KMS-11 (cell line): ENCODE measurements at regions not wholly inside any gene's neighbourhood (a gene's known extent, or its start where the extent isn't known, plus 50 kb on each side); places are given as distances from the start of the nearest gene placed in this dataset.

Experiments used
- H2AFZ ChIP-seq: fragments of 200-600 bp; sonication (generic); 2 replicates; pipeline ENCODE4 v1.6.1; 2016; ENCODE audit warnings: antibody characterized with exemption, mixed run types, low read depth
- H3K27ac ChIP-seq: fragments of 200-600 bp; sonication (generic); 2 replicates; pipeline ENCODE4 v1.6.1; 2016; ENCODE audit warnings: mild to moderate bottlenecking, mixed run types
- H3K27me3 ChIP-seq: fragments of 200-600 bp; sonication (generic); 2 replicates; pipeline ENCODE4 v1.6.1; 2017; ENCODE audit warnings: mild to moderate bottlenecking, low read depth, mixed run types, moderate library complexity; ENCODE audit not compliant: insufficient read depth
- H3K36me3 ChIP-seq: fragments of 200-600 bp; sonication (generic); 2 replicates; pipeline ENCODE4 v1.6.1; 2017; ENCODE audit warnings: mild to moderate bottlenecking, mixed run types; ENCODE audit not compliant: insufficient read depth
- H3K4me1 ChIP-seq: fragments of 200-600 bp; sonication (generic); 2 replicates; pipeline ENCODE4 v1.6.1; 2016; ENCODE audit warnings: mild to moderate bottlenecking, low read depth, mixed run types; ENCODE audit not compliant: poor library complexity, severe bottlenecking
- H3K4me2 ChIP-seq: fragments of 200-600 bp; sonication (generic); 2 replicates; pipeline ENCODE4 v1.7.0; 2016; ENCODE audit warnings: mild to moderate bottlenecking, mixed run types
- H3K4me3 ChIP-seq: fragments of 200-600 bp; sonication (generic); IDR thresholded peaks from 2 replicates; pipeline ENCODE4 v1.6.1; 2017; ENCODE audit warnings: low read depth, low read length, mixed read lengths; ENCODE audit not compliant: insufficient read depth
- H3K79me2 ChIP-seq: fragments of 200-600 bp; sonication (generic); 2 replicates; pipeline ENCODE4 v1.6.1; 2016; ENCODE audit warnings: low read depth, mixed run types; ENCODE audit not compliant: insufficient read depth
- H3K9ac ChIP-seq: fragments of 200-600 bp; sonication (generic); 2 replicates; pipeline ENCODE4 v1.6.1; 2016; ENCODE audit warnings: mild to moderate bottlenecking, mixed run types
- H4K20me1 ChIP-seq: fragments of 200-600 bp; sonication (generic); 2 replicates; pipeline ENCODE4 v1.6.1; 2016; ENCODE audit warnings: mild to moderate bottlenecking, mixed run types; ENCODE audit not compliant: insufficient read depth
- TF ChIP-seq, protein P1 (sequence below): fragments of 200-600 bp; sonication (generic); conservative IDR thresholded peaks from 2 replicates; pipeline ENCODE4 v1.6.1; 2017; ENCODE audit warnings: low read depth, mild to moderate bottlenecking, antibody characterized with exemption, low read length, moderate library complexity, mixed read lengths

DNA sequence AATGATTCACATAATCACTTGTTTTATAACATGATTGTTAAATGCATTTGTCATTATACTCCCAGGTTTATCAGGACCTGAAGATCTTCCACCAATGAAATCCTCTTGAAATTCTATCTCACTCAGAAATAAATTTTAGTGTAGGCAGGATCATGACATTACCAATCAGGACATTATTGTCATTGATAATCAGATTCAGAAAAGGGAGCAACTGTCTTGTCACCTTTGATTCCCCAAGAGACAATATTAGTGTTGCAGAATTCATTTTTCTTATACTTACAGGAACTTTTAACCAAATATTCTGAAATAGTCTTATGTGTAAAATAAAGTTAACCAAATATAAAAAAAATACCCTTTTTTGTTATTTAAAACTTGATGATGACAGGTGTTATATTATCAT is 1892.5 kb upstream of the ADGRL3 start:
- Histone ChIP-seq H3K4me3 (no peak overlapping the region), H3K79me2 (no peaks in the 10 kb centered on the region), H4K20me1 (no peaks in the 10 kb centered on the region), H3K27me3 (no peaks in the 10 kb centered on the region), H3K36me3 (no peaks in the 10 kb centered on the region), H3K4me1 (no peaks in the 10 kb centered on the region), H3K4me2 (no peak overlapping the region), H3K9ac (no peak overlapping the region), H2AFZ (no peak overlapping the region), H3K27ac (no peak overlapping the region)
- TF ChIP-seq, protein P1, sequence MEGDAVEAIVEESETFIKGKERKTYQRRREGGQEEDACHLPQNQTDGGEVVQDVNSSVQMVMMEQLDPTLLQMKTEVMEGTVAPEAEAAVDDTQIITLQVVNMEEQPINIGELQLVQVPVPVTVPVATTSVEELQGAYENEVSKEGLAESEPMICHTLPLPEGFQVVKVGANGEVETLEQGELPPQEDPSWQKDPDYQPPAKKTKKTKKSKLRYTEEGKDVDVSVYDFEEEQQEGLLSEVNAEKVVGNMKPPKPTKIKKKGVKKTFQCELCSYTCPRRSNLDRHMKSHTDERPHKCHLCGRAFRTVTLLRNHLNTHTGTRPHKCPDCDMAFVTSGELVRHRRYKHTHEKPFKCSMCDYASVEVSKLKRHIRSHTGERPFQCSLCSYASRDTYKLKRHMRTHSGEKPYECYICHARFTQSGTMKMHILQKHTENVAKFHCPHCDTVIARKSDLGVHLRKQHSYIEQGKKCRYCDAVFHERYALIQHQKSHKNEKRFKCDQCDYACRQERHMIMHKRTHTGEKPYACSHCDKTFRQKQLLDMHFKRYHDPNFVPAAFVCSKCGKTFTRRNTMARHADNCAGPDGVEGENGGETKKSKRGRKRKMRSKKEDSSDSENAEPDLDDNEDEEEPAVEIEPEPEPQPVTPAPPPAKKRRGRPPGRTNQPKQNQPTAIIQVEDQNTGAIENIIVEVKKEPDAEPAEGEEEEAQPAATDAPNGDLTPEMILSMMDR = no peak

DNA sequence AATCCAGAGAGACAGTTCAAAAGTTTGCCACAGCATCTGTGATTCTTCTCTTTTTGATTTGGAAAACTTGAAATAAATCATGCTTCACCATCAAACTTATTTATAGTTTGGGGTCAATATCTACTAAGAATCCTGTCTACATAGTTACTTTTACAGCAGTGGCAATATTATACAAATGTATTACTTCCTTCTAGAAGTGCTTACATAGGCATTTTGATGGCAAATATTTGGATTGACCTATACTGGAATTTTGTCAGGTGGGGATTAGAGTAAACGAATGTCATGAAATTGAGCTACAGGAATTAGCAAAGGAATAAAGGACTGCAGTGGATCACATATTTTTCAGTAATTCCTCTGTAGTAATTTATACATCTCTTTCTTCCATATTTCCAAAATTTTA is 1885.5 kb upstream of the ADGRL3 start:
- H3K27ac ChIP-seq = no peak overlapping the region
- no peak overlapping the region for H2AFZ ChIP-seq
- H4K20me1 ChIP-seq = no peaks in the 10 kb centered on the region
- no peaks in the 10 kb centered on the region for H3K36me3 ChIP-seq
- no peaks in the 10 kb centered on the region for H3K79me2 ChIP-seq
- TF ChIP-seq, protein P1 = no peak
- no peak overlapping the region for H3K4me3 ChIP-seq
- no peak overlapping the region for H3K9ac ChIP-seq
- no peaks in the 10 kb centered on the region for H3K27me3 ChIP-seq
- H3K4me1 ChIP-seq = no peaks in the 10 kb centered on the region
- no peak overlapping the region for H3K4me2 ChIP-seq

DNA sequence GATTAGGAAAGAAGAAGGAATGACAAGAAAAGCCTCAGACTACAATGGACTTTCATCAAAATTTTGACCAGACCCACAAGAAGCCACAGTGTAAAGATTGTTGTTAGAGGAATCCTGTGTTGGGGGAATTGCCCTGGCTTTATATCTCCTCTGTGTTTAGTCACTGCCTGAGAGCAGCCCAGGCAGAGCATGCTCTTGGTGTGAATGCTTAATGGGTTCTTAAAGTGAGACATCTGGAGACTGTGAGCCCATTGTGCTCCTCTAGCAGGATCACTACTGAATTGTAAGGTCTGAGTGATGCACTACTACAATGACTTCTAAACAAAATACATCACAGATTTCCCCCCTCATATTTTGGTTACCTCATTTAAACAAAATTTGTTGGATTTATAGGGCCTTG is 1860.5 kb upstream of the ADGRL3 start:
- peak overlapping the region; percentile 44 for H3K4me2 ChIP-seq
- H4K20me1 ChIP-seq = no peaks in the 10 kb centered on the region
- H3K27me3 ChIP-seq = no peaks in the 10 kb centered on the region
- H3K27ac ChIP-seq = peak overlapping the region; percentile 93
- H3K4me1 ChIP-seq = peaks cover 46% of the 10 kb centered on the region
- peak overlapping the region; percentile 60 for H3K9ac ChIP-seq
- H3K36me3 ChIP-seq = no peaks in the 10 kb centered on the region
- TF ChIP-seq, protein P1 = no peak
- H3K4me3 ChIP-seq = no peak overlapping the region
- no peaks in the 10 kb centered on the region for H3K79me2 ChIP-seq
- peak overlapping the region; percentile 4; the same call in 1 of the 2 replicates for H2AFZ ChIP-seq

DNA sequence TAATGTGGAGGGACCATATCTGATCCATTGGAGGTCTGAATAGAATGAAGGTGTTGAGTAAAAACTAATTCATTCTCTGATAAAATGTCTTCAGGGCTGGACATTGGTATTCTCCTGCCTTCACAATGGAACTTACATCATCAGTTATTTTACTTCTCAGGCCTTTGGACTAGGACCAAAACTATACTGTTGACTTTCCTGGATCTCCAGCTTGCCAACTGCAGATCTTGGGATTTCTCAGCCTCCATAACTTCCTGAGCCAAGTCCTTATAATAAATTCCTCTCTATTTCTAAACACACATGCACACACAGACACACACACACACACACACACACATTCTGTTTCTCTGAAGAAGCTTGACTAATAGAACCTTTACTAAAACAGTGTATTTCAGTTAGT is 1858.6 kb upstream of the ADGRL3 start:
- Histone ChIP-seq H3K36me3 (no peaks in the 10 kb centered on the region), H3K27ac (no peak overlapping the region), H3K4me3 (no peak overlapping the region), H3K79me2 (no peaks in the 10 kb centered on the region), H3K4me2 (no peak overlapping the region), H2AFZ (no peak overlapping the region), H3K9ac (no peak overlapping the region), H3K4me1 (peaks cover 57% of the 10 kb centered on the region), H3K27me3 (no peaks in the 10 kb centered on the region), H4K20me1 (no peaks in the 10 kb centered on the region)
- TF ChIP-seq, protein P1 = no peak
